ENCODE measurements at regions not wholly inside any gene's neighbourhood (a gene's known extent, or its start where the extent isn't known, plus 50 kb on each side); places are given as distances from the start of the nearest gene placed in this dataset.

DNA sequence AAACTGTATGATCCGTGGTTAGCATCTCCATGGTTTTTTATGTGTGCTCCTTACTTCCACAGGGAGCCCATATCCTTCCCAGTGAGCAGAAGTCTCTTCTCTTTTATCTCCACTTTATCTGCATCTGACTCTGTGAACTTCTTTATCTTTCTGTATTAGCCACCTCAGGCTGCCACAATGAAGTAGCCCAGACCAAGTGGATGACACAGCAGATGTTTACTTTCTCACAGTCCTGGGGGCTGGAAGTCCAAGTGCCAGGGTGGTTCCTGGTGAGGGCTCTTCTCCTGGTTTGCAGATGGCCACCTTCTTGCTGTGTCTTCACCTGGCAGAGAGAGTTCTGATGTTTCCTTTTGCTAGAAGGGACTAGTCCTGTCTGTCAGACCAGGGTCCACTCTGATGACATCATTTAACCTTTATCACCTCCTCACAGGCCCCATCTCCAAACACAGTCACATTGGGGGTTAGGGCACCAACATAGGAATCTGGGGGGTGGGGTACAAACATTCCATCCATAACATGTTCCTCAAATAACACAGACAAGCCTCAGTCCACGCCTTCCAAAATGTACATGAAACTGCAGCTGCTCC is 108.5 kb upstream of the RNF32 start:
- no peak overlapping the region for H3K27ac ChIP-seq
- H3K36me3 ChIP-seq (replicated peaks; ENCODE audit: insufficient read depth, low read depth), result no peaks in the 10 kb centered on the region
- H3K9me2 ChIP-seq (replicated peaks; ENCODE audit: insufficient read depth), result no peaks in the 10 kb centered on the region
- no peaks in the 10 kb centered on the region for H3K9me3 ChIP-seq (ENCODE audit: low read depth)
- peaks cover under 1% of the 10 kb centered on the region for H3K4me1 ChIP-seq (ENCODE audit: insufficient read depth)
- TF ChIP-seq, protein P1, sequence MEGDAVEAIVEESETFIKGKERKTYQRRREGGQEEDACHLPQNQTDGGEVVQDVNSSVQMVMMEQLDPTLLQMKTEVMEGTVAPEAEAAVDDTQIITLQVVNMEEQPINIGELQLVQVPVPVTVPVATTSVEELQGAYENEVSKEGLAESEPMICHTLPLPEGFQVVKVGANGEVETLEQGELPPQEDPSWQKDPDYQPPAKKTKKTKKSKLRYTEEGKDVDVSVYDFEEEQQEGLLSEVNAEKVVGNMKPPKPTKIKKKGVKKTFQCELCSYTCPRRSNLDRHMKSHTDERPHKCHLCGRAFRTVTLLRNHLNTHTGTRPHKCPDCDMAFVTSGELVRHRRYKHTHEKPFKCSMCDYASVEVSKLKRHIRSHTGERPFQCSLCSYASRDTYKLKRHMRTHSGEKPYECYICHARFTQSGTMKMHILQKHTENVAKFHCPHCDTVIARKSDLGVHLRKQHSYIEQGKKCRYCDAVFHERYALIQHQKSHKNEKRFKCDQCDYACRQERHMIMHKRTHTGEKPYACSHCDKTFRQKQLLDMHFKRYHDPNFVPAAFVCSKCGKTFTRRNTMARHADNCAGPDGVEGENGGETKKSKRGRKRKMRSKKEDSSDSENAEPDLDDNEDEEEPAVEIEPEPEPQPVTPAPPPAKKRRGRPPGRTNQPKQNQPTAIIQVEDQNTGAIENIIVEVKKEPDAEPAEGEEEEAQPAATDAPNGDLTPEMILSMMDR (IDR thresholded peaks at IDR 0.05; ENCODE audit: poor library complexity), result no peak
- TF ChIP-seq EZH2phosphoT487 (IDR thresholded peaks at IDR 0.05; ENCODE audit: low read depth, severe bottlenecking, unreplicated experiment), result no peak
- H3K27me3 ChIP-seq, result no peaks in the 10 kb centered on the region
- H3K4me3 ChIP-seq, result no peak overlapping the region
- WGBS (ENCODE audit: low lambda C conversion rate, missing lambda C conversion rate), result 74% methylated on average over 2 of the region's 2 CpGs
- no peaks in the 10 kb centered on the region for H3K79me2 ChIP-seq
- H2AFZ ChIP-seq, result no peak overlapping the region
- DNase-seq (ENCODE audit: low spot score), result no peak
- H4K20me1 ChIP-seq (ENCODE audit: insufficient read depth, poor library complexity, severe bottlenecking), result no peaks in the 10 kb centered on the region
- H3K4me2 ChIP-seq, result no peak overlapping the region

DNA sequence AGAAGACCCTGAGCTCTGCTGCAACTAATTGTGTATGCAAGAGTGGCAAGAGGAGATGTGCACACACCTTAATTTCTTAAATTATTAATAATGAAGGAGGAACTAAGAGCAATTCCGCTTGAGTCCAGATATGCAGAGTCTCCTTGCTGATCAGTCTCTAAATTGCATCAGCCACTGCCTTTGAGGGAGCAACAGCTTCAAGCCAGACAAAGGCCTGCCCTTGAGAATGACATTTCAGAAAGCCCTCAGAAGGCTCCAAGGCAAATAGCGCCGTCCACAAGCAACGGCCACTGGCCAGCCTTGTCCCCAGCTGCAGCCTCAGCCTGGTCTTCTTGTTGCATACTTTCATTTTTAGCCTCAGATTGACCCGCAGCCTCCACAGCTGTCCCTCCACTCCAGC is 110.6 kb upstream of the RNF32 start:
- H3K4me1 ChIP-seq (ENCODE audit: insufficient read depth), result peaks cover 4% of the 10 kb centered on the region
- no peak overlapping the region for H3K27ac ChIP-seq
- no peaks in the 10 kb centered on the region for H3K9me3 ChIP-seq (ENCODE audit: low read depth)
- no peaks in the 10 kb centered on the region for H3K9me2 ChIP-seq (replicated peaks; ENCODE audit: insufficient read depth)
- no peak overlapping the region for H3K4me3 ChIP-seq
- no peak overlapping the region for H3K4me2 ChIP-seq
- no peaks in the 10 kb centered on the region for H3K27me3 ChIP-seq
- H3K79me2 ChIP-seq, result no peaks in the 10 kb centered on the region
- 81% methylated on average over 5 of the region's 5 CpGs for WGBS (ENCODE audit: low lambda C conversion rate, missing lambda C conversion rate)
- H4K20me1 ChIP-seq (ENCODE audit: insufficient read depth, poor library complexity, severe bottlenecking), result no peaks in the 10 kb centered on the region
- no peak for DNase-seq (ENCODE audit: low spot score)
- H3K36me3 ChIP-seq (replicated peaks; ENCODE audit: insufficient read depth, low read depth), result no peaks in the 10 kb centered on the region
- no peak overlapping the region for H2AFZ ChIP-seq
- TF ChIP-seq EZH2 (IDR thresholded peaks at IDR 0.05; ENCODE audit: borderline replicate concordance) (no peak), EZH2phosphoT487 (IDR thresholded peaks at IDR 0.05; ENCODE audit: low read depth, severe bottlenecking, unreplicated experiment) (no peak)
- TF ChIP-seq, protein P1 (IDR thresholded peaks at IDR 0.05; ENCODE audit: poor library complexity), result no peak

GRCh38 chr7:156527458-156527890 is 113.1 kb upstream of the RNF32 start:
- Histone ChIP-seq H3K4me2 (no peak overlapping the region), H3K4me1 (ENCODE audit: insufficient read depth) (peaks cover 4% of the 10 kb centered on the region), H3K9me3 (ENCODE audit: low read depth) (no peaks in the 10 kb centered on the region), H4K20me1 (ENCODE audit: insufficient read depth, poor library complexity, severe bottlenecking) (no peaks in the 10 kb centered on the region), H2AFZ (no peak overlapping the region), H3K27me3 (no peaks in the 10 kb centered on the region), H3K9me2 (replicated peaks; ENCODE audit: insufficient read depth) (no peaks in the 10 kb centered on the region), H3K79me2 (no peaks in the 10 kb centered on the region), H3K27ac (peak overlapping the region; percentile 91), H3K36me3 (replicated peaks; ENCODE audit: insufficient read depth, low read depth) (no peaks in the 10 kb centered on the region), H3K4me3 (no peak overlapping the region)
- TF ChIP-seq, protein P1 (IDR thresholded peaks at IDR 0.05; ENCODE audit: poor library complexity), result no peak
- TF ChIP-seq EZH2phosphoT487 (IDR thresholded peaks at IDR 0.05; ENCODE audit: low read depth, severe bottlenecking, unreplicated experiment) (no peak), EZH2 (IDR thresholded peaks at IDR 0.05; ENCODE audit: borderline replicate concordance) (no peak)
- WGBS (ENCODE audit: low lambda C conversion rate, missing lambda C conversion rate), result 51% methylated on average over 4 of the region's 4 CpGs
- peak; percentile 79 for DNase-seq (ENCODE audit: low spot score)

All from hepatocyte (in vitro differentiated cells).